CD14-positive monocyte (primary cell): ENCODE measurements at regions not wholly inside any gene's neighbourhood (a gene's known extent, or its start where the extent isn't known, plus 50 kb on each side); places are given as distances from the start of the nearest gene placed in this dataset.

ENCODE experiments used
- DNase-seq, 3 donors: peaks; one replicate each; pipeline ENCODE4 v3.0.0-alpha.2; 2011 to 2022
- H2AFZ ChIP-seq: 2 replicates; pipeline ENCODE4 v1.6.0; 2012; ENCODE audit warnings: mild to moderate bottlenecking, low read depth, low read length, inconsistent platforms; ENCODE audit not compliant: insufficient read depth, poor library complexity, severe bottlenecking
- H3K27ac ChIP-seq, 2 donors: 1 replicate in 1 of 2; 2 replicates in 1 of 2; pipeline ENCODE4 v1.5.1; 2012 to 2013; ENCODE audit warnings: low read length in 2 of 2, control low read depth in 1 of 2, inconsistent platforms in 1 of 2, low read depth in 1 of 2, mild to moderate bottlenecking in 1 of 2
- H3K27me3 ChIP-seq, 2 donors: one replicate each; pipeline versions ENCODE4 v1.6.0 to v1.6.1; 2011 to 2013; ENCODE audit warnings: low read length in 2 of 2; ENCODE audit not compliant: control insufficient read depth in 2 of 2, insufficient read depth in 2 of 2
- H3K36me3 ChIP-seq, 2 donors: replicated peaks in 1 of 2; 1 replicate in 1 of 2; 2 replicates in 1 of 2; pipeline versions ENCODE4 v1.5.1 to v1.6.1; 2012 to 2013; ENCODE audit warnings: low read length in 2 of 2, control low read depth in 1 of 2, inconsistent platforms in 1 of 2, mild to moderate bottlenecking in 1 of 2; ENCODE audit not compliant: insufficient read depth in 2 of 2, control insufficient read depth in 1 of 2
- H3K4me1 ChIP-seq, 2 donors: 1 replicate in 1 of 2; 2 replicates in 1 of 2; pipeline versions ENCODE4 v1.5.1 to v1.6.1; 2012 to 2013; ENCODE audit warnings: low read length in 2 of 2, control low read depth in 1 of 2, inconsistent platforms in 1 of 2, mild to moderate bottlenecking in 1 of 2, moderate library complexity in 1 of 2; ENCODE audit not compliant: insufficient read depth in 2 of 2, control insufficient read depth in 1 of 2
- H3K4me2 ChIP-seq: replicated peaks from 2 replicates; pipeline ENCODE3; 2012; ENCODE audit warnings: low read length, moderate library complexity, mild to moderate bottlenecking; ENCODE audit not compliant: poor library complexity, severe bottlenecking; ENCODE audit errors: extremely low read depth
- H3K4me3 ChIP-seq, 3 experiments: fragments of 200-600 bp in 1 of 3; sonication (generic) in 1 of 3; replicated peaks in 1 of 3; 1 replicate in 2 of 3; 2 replicates in 1 of 3; pipeline ENCODE4 v1.5.1; 2011 to 2013; ENCODE audit warnings: low read length in 3 of 3, mild to moderate bottlenecking in 3 of 3, control low read depth in 2 of 3, low read depth in 2 of 3, inconsistent platforms in 1 of 3, moderate library complexity in 1 of 3
- H3K79me2 ChIP-seq: 2 replicates; pipeline ENCODE4 v1.6.0; 2012; ENCODE audit warnings: mild to moderate bottlenecking, control low read depth, inconsistent platforms, low read length, moderate library complexity; ENCODE audit not compliant: insufficient read depth
- H3K9ac ChIP-seq: 2 replicates; pipeline ENCODE4 v1.6.0; 2017; ENCODE audit warnings: low read length, mild to moderate bottlenecking; ENCODE audit not compliant: insufficient read depth, poor library complexity, severe bottlenecking
- H3K9me3 ChIP-seq, 2 donors: replicated peaks in 1 of 2; 1 replicate in 1 of 2; 2 replicates in 1 of 2; pipeline versions ENCODE4 v1.5.1 to v1.6.1; 2012 to 2013; ENCODE audit warnings: low read length in 2 of 2, control low read depth in 1 of 2; ENCODE audit not compliant: control insufficient read depth in 1 of 2, insufficient read depth in 1 of 2
- H4K20me1 ChIP-seq: 2 replicates; pipeline ENCODE4 v1.6.0; 2012; ENCODE audit warnings: mild to moderate bottlenecking, low read length, control low read depth, moderate library complexity; ENCODE audit not compliant: insufficient read depth
- H3K27ac Mint-ChIP-seq, 7 donors: one replicate each; pipeline ENCODE4 v1.8.0; 2020; ENCODE audit warnings: mild to moderate bottlenecking in 7 of 7, mixed read lengths in 7 of 7, moderate library complexity in 6 of 7, inconsistent platforms in 2 of 7
- H3K27me3 Mint-ChIP-seq, 3 donors: one replicate each; pipeline ENCODE4 v1.8.0; 2021 to 2022; ENCODE audit warnings: low read depth in 3 of 3, mild to moderate bottlenecking in 3 of 3, mixed read lengths in 3 of 3, moderate library complexity in 3 of 3, inconsistent platforms in 1 of 3
- H3K36me3 Mint-ChIP-seq, 2 donors: one replicate each; pipeline ENCODE4 v1.8.0; 2020; ENCODE audit warnings: mixed read lengths in 2 of 2, inconsistent platforms in 1 of 2, mild to moderate bottlenecking in 1 of 2
- H3K4me1 Mint-ChIP-seq: one replicate; pipeline ENCODE4 v1.8.0; 2020; ENCODE audit warnings: mild to moderate bottlenecking, mixed read lengths
- H3K4me3 Mint-ChIP-seq, 2 donors: one replicate each; pipeline ENCODE4 v1.8.0; 2020; ENCODE audit warnings: mild to moderate bottlenecking in 2 of 2, mixed read lengths in 2 of 2, moderate library complexity in 1 of 2
- H3K9me3 Mint-ChIP-seq, 7 donors: one replicate each; pipeline ENCODE4 v1.8.0; 2020 to 2022; ENCODE audit warnings: mixed read lengths in 7 of 7, mild to moderate bottlenecking in 6 of 7, moderate library complexity in 6 of 7, inconsistent platforms in 2 of 7
- CTCF ChIP-seq: fragments of 200-600 bp; IDR thresholded peaks from one replicate; pipeline ENCODE4 v1.8.0; 2022; ENCODE audit warnings: antibody characterized with exemption, mild to moderate bottlenecking
- WGBS: methylation state at CpG from one replicate; pipeline ENCODE4 v1.1.5; 2013; ENCODE audit warnings: missing lambda C conversion rate; ENCODE audit not compliant: insufficient coverage; 5-methylcytosine and 5-hydroxymethylcytosine counted together
- intact Hi-C, 2 donors: fragments of 100-400 bp; cut with micrococcal nuclease; formaldehyde crosslinking; loops; one replicate each; pipeline versions ENCODE4 v1.15.0 to v1.15.1; 2023

GRCh38 chr12:131618303-131618658 is 92.6 kb upstream of the SFSWAP start:
- no peaks in the 10 kb centered on the region for H3K79me2 ChIP-seq
- Mint-ChIP-seq H3K36me3 (no peaks in the 10 kb centered on the region), H3K9me3 (peaks cover 0 to 3% (median 0%) of the 10 kb centered on the region in 7 donors), H3K27ac (no peak overlapping the region), H3K27me3 (peaks cover 9 to 38% (median 35%) of the 10 kb centered on the region in 3 donors), H3K4me1 (peaks cover 2% of the 10 kb centered on the region), H3K4me3 (no peak overlapping the region)
- DNase-seq = no peak
- no peak overlapping the region for H3K27ac ChIP-seq
- no peaks in the 10 kb centered on the region for H3K4me1 ChIP-seq
- no peaks in the 10 kb centered on the region for H4K20me1 ChIP-seq
- H3K4me2 ChIP-seq = no peak overlapping the region
- H3K27me3 ChIP-seq = peaks cover 0 to 27% of the 10 kb centered on the region in 2 donors
- 38% methylated on average over 14 of the region's 14 CpGs for WGBS
- no peak overlapping the region for H2AFZ ChIP-seq
- H3K36me3 ChIP-seq = no peaks in the 10 kb centered on the region
- no peaks in the 10 kb centered on the region for H3K9me3 ChIP-seq
- H3K9ac ChIP-seq = no peak overlapping the region
- TF ChIP-seq CTCF = no peak
- intact Hi-C loops = no loop called here
- no peak overlapping the region for H3K4me3 ChIP-seq

- H3K27ac Mint-ChIP-seq = no peak overlapping the region
- intact Hi-C loops = no loop called here
- WGBS = 59% methylated on average over 3 of the region's 6 CpGs
These were observed 92.2 kb upstream of the SFSWAP start for GRCh38 chr12:131618701-131619100.

More at GRCh38 chr12:131618701-131619100, 92.2 kb upstream of the SFSWAP start:
- Histone ChIP-seq H4K20me1 (no peaks in the 10 kb centered on the region), H2AFZ (no peak overlapping the region), H3K36me3 (no peaks in the 10 kb centered on the region), H3K4me2 (no peak overlapping the region), H3K9me3 (no peaks in the 10 kb centered on the region), H3K9ac (no peak overlapping the region), H3K4me1 (no peaks in the 10 kb centered on the region), H3K27me3 (peaks cover 0 to 27% of the 10 kb centered on the region in 2 donors), H3K27ac (no peak overlapping the region), H3K79me2 (no peaks in the 10 kb centered on the region), H3K4me3 (no peak overlapping the region)
- no peak for DNase-seq
- no peaks in the 10 kb centered on the region for H3K4me1 Mint-ChIP-seq
- TF ChIP-seq CTCF = no peak
- H3K9me3 Mint-ChIP-seq = peaks cover 0 to 3% (median 0%) of the 10 kb centered on the region in 7 donors
- no peaks in the 10 kb centered on the region for H3K36me3 Mint-ChIP-seq
- H3K27me3 Mint-ChIP-seq = peaks cover 9 to 42% (median 38%) of the 10 kb centered on the region in 3 donors
- no peak overlapping the region for H3K4me3 Mint-ChIP-seq
